ENCODE measurements at regions not wholly inside any gene's neighbourhood (a gene's known extent, or its start where the extent isn't known, plus 50 kb on each side); places are given as distances from the start of the nearest gene placed in this dataset.

- H3K4me1 ChIP-seq: peaks cover 2% of the 10 kb centered on the region
- H3K4me3 ChIP-seq: no peak overlapping the region
- WGBS: 36% methylated on average over 15 of the region's 22 CpGs
- peaks cover 8% of the 10 kb centered on the region for H3K27me3 ChIP-seq
- no peaks in the 10 kb centered on the region for H3K9me3 ChIP-seq
- TF ChIP-seq EP300 (IDR thresholded peaks at IDR 0.05) (no peak), CTCF (IDR thresholded peaks at IDR 0.05) (peak; percentile 44 to 83), POLR2A (IDR thresholded peaks at IDR 0.05) (no peak)
- H3K27ac ChIP-seq: no peak overlapping the region
- H3K36me3 ChIP-seq: no peaks in the 10 kb centered on the region
- DNase-seq (ENCODE audit: low spot score in 2 of 2): peak; percentile 78 to 87
These were observed 267.4 kb upstream of the HMGA2 start for GRCh38 chr12:65556676-65557437.

GRCh38 chr12:65557438-65558181 lies 266.7 kb upstream of the HMGA2 start:
- DNase-seq (ENCODE audit: low spot score in 2 of 2): no peak
- WGBS: 68% methylated on average over 3 of the region's 3 CpGs
- Histone ChIP-seq H3K27me3 (peaks cover 8% of the 10 kb centered on the region), H3K4me3 (no peak overlapping the region), H3K9me3 (no peaks in the 10 kb centered on the region), H3K36me3 (no peaks in the 10 kb centered on the region), H3K27ac (no peak overlapping the region), H3K4me1 (peaks cover 2% of the 10 kb centered on the region)
- TF ChIP-seq POLR2AphosphoS5 (IDR thresholded peaks at IDR 0.05): no peak
- TF ChIP-seq EP300 (IDR thresholded peaks at IDR 0.05): no peak
- no peak for TF ChIP-seq POLR2A (IDR thresholded peaks at IDR 0.05)
- TF ChIP-seq CTCF (IDR thresholded peaks at IDR 0.05): no peak

GRCh38 chr12:65560286-65560685 lies 264.0 kb upstream of the HMGA2 start:
- DNase-seq (ENCODE audit: low spot score in 2 of 2): no peak
- Histone ChIP-seq H3K36me3 (no peaks in the 10 kb centered on the region), H3K9me3 (no peaks in the 10 kb centered on the region), H3K4me3 (no peak overlapping the region), H3K27ac (no peak overlapping the region), H3K4me1 (peaks cover 2% of the 10 kb centered on the region), H3K27me3 (peaks cover 8% of the 10 kb centered on the region)
- TF ChIP-seq POLR2AphosphoS5 (IDR thresholded peaks at IDR 0.05) (no peak), EP300 (IDR thresholded peaks at IDR 0.05) (no peak)
- WGBS: 88% methylated on average over 2 of the region's 2 CpGs

- 87% methylated on average over 8 of the region's 8 CpGs for WGBS
- Histone ChIP-seq H3K27ac (no peak overlapping the region), H3K4me3 (no peak overlapping the region), H3K4me1 (peaks cover under 1% of the 10 kb centered on the region), H3K27me3 (peaks cover 3% of the 10 kb centered on the region), H3K36me3 (no peaks in the 10 kb centered on the region), H3K9me3 (no peaks in the 10 kb centered on the region)
- DNase-seq (ENCODE audit: low spot score in 2 of 2): no peak
- TF ChIP-seq POLR2AphosphoS5 (IDR thresholded peaks at IDR 0.05): no peak
- no peak for TF ChIP-seq POLR2A (IDR thresholded peaks at IDR 0.05)
- no peak for TF ChIP-seq CTCF (IDR thresholded peaks at IDR 0.05)
- TF ChIP-seq EP300 (IDR thresholded peaks at IDR 0.05): no peak
These were observed 262.4 kb upstream of the HMGA2 start for GRCh38 chr12:65561798-65562382.

- H3K4me3 ChIP-seq: no peak overlapping the region
- H3K36me3 ChIP-seq: no peaks in the 10 kb centered on the region
- H3K9me3 ChIP-seq: no peaks in the 10 kb centered on the region
- H3K27ac ChIP-seq: no peak overlapping the region
- H3K27me3 ChIP-seq: peaks cover 3% of the 10 kb centered on the region
- TF ChIP-seq POLR2AphosphoS5 (IDR thresholded peaks at IDR 0.05) (no peak), POLR2A (IDR thresholded peaks at IDR 0.05) (no peak), CTCF (IDR thresholded peaks at IDR 0.05) (no peak), EP300 (IDR thresholded peaks at IDR 0.05) (no peak)
- 43% methylated on average over 11 of the region's 11 CpGs for WGBS
- no peaks in the 10 kb centered on the region for H3K4me1 ChIP-seq
- no peak for DNase-seq (ENCODE audit: low spot score in 2 of 2)
These were observed 258.4 kb upstream of the HMGA2 start for GRCh38 chr12:65565601-65566560.
